Liver (tissue), 8 donors: ENCODE measurements at regions not wholly inside any gene's neighbourhood (a gene's known extent, or its start where the extent isn't known, plus 50 kb on each side); places are given as distances from the start of the nearest gene placed in this dataset.
"Not testable (repeated sequence)": the region's sequence is repeated elsewhere in the genome, so short reads cannot be mapped to it uniquely, and the experiment has no call there.

Experiments used
- DNase-seq: peaks from one replicate; pipeline ENCODE4 v3.0.0-alpha.2; 2017; ENCODE audit warnings: low spot score
- H3K27ac ChIP-seq, 2 donors: one replicate each; pipeline ENCODE4 v1.7.0; 2013; ENCODE audit warnings: inconsistent platforms in 2 of 2, low read length in 2 of 2, control low read depth in 1 of 2, low read depth in 1 of 2, mild to moderate bottlenecking in 1 of 2
- H3K27me3 ChIP-seq, 4 donors: one replicate each; pipeline versions ENCODE4 v1.6.1 to v1.7.0; 2013; ENCODE audit warnings: low read length in 3 of 4, inconsistent platforms in 1 of 4, mild to moderate bottlenecking in 1 of 4, moderate library complexity in 1 of 4; ENCODE audit not compliant: control insufficient read depth in 4 of 4, insufficient read depth in 4 of 4
- H3K36me3 ChIP-seq, 4 donors: one replicate each; pipeline versions ENCODE4 v1.6.1 to v1.7.0; 2013; ENCODE audit warnings: low read length in 3 of 4, mild to moderate bottlenecking in 3 of 4, low read depth in 1 of 4, moderate library complexity in 1 of 4; ENCODE audit not compliant: control insufficient read depth in 4 of 4, insufficient read depth in 3 of 4
- H3K4me1 ChIP-seq, 4 donors: one replicate each; pipeline versions ENCODE4 v1.6.1 to v1.7.0; 2013; ENCODE audit warnings: low read length in 3 of 4, mild to moderate bottlenecking in 3 of 4, moderate library complexity in 1 of 4; ENCODE audit not compliant: control insufficient read depth in 4 of 4, insufficient read depth in 4 of 4
- H3K4me3 ChIP-seq, 3 donors: one replicate each; pipeline versions ENCODE4 v1.6.1 to v1.7.0; 2013; ENCODE audit warnings: low read length in 3 of 3, control low read depth in 1 of 3, low read depth in 1 of 3, mild to moderate bottlenecking in 1 of 3
- H3K9ac ChIP-seq, 2 donors: one replicate each; pipeline ENCODE4 v1.7.0; 2013; ENCODE audit warnings: low read length in 2 of 2, mild to moderate bottlenecking in 2 of 2, moderate library complexity in 2 of 2, control low read depth in 1 of 2, low read depth in 1 of 2
- H3K9me3 ChIP-seq, 4 donors: one replicate each; pipeline versions ENCODE4 v1.6.1 to v1.7.0; 2013; ENCODE audit warnings: low read length in 3 of 4; ENCODE audit not compliant: control insufficient read depth in 4 of 4
- EGR1 ChIP-seq, 2 donors: IDR thresholded peaks; 2 replicates each; pipeline ENCODE4 v1.6.1; 2016 to 2018; ENCODE audit warnings: antibody characterized with exemption in 2 of 2, low read depth in 2 of 2
- FOXA1 ChIP-seq: IDR thresholded peaks from 2 replicates; pipeline ENCODE4 v1.6.1; 2016; ENCODE audit warnings: antibody characterized with exemption
- FOXA2 ChIP-seq: IDR thresholded peaks from 2 replicates; pipeline ENCODE4 v1.6.1; 2016; ENCODE audit warnings: antibody characterized with exemption
- GABPA ChIP-seq, 2 donors: IDR thresholded peaks in 1 of 2; conservative IDR thresholded peaks in 1 of 2; 2 replicates each; pipeline ENCODE4 v1.6.1; 2016; ENCODE audit warnings: antibody characterized with exemption in 2 of 2, mild to moderate bottlenecking in 1 of 2, moderate library complexity in 1 of 2
- HNF4A ChIP-seq, 2 donors: conservative IDR thresholded peaks; 2 replicates each; pipeline ENCODE4 v1.6.1; 2016; ENCODE audit warnings: antibody characterized with exemption in 2 of 2, mild to moderate bottlenecking in 2 of 2
- HNF4G ChIP-seq: IDR thresholded peaks from 2 replicates; pipeline ENCODE4 v1.6.1; 2016; ENCODE audit warnings: antibody characterized with exemption
- JUND ChIP-seq, 2 donors: IDR thresholded peaks; 2 replicates each; pipeline ENCODE4 v1.6.1; 2016; ENCODE audit warnings: antibody characterized with exemption in 2 of 2
- NR2F2 ChIP-seq: IDR thresholded peaks from 2 replicates; pipeline ENCODE4 v1.6.1; 2016; ENCODE audit warnings: antibody characterized with exemption
- RAD21 ChIP-seq, 2 donors: IDR thresholded peaks; 2 replicates each; pipeline ENCODE4 v1.6.1; 2016; ENCODE audit warnings: antibody characterized with exemption in 2 of 2, mild to moderate bottlenecking in 2 of 2
- RXRA ChIP-seq, 2 donors: IDR thresholded peaks; 2 replicates each; pipeline ENCODE4 v1.6.1; 2017 to 2018; ENCODE audit warnings: antibody characterized with exemption in 2 of 2, mild to moderate bottlenecking in 1 of 2
- SP1 ChIP-seq: IDR thresholded peaks from 2 replicates; pipeline ENCODE4 v1.6.1; 2018; ENCODE audit warnings: antibody characterized with exemption, mild to moderate bottlenecking
- TAF1 ChIP-seq: conservative IDR thresholded peaks from 2 replicates; pipeline ENCODE4 v1.6.1; 2016; ENCODE audit warnings: antibody characterized with exemption, mild to moderate bottlenecking
- YY1 ChIP-seq: IDR thresholded peaks from 2 replicates; pipeline ENCODE4 v1.6.1; 2016; ENCODE audit warnings: antibody characterized with exemption, mild to moderate bottlenecking
- ZBTB33 ChIP-seq: IDR thresholded peaks from 2 replicates; pipeline ENCODE4 v1.6.1; 2016; ENCODE audit warnings: antibody characterized with exemption
- WGBS: extraction: QIAGEN DNeasy Blood & Tissue Kit; methylation state at CpG from one replicate; pipeline ENCODE4 v1.1.7; 2013; 5-methylcytosine and 5-hydroxymethylcytosine counted together
- TF ChIP-seq, protein P1 (sequence below): IDR thresholded peaks from 2 replicates; pipeline ENCODE4 v1.6.1; 2016; ENCODE audit warnings: antibody characterized with exemption
- TF ChIP-seq, protein P2 (sequence below): fragments of 150-350 bp; IDR thresholded peaks from 2 replicates; pipeline ENCODE4 v1.5.1; 2017; ENCODE audit warnings: improper control_type of control experiment, low read depth, low read length; ENCODE audit not compliant: missing input control
- TF ChIP-seq, protein P3 (sequence below): IDR thresholded peaks from 2 replicates; pipeline ENCODE4 v1.6.1; 2016; ENCODE audit warnings: antibody characterized with exemption, mild to moderate bottlenecking
- TF ChIP-seq, protein P4 (sequence below): IDR thresholded peaks from 2 replicates; pipeline ENCODE4 v1.6.1; 2016; ENCODE audit warnings: antibody characterized with exemption
- donor health status: healthy.
- donor health status: healthy.
- donor health status: healthy.
- donor health status: healthy.
- donor health status: healthy.

GRCh38 chr6:131492932-131493573, 80.0 kb upstream of the ARG1 start:
- Histone ChIP-seq H3K27me3 (no peaks in the 10 kb centered on the region), H3K4me3 (no peak overlapping the region), H3K27ac (no peak overlapping the region), H3K9ac (no peak overlapping the region), H3K36me3 (no peaks in the 10 kb centered on the region), H3K9me3 (peaks cover 0 to 2% (median 0%) of the 10 kb centered on the region in 4 donors), H3K4me1 (no peaks in the 10 kb centered on the region)
- TF ChIP-seq, protein P1, sequence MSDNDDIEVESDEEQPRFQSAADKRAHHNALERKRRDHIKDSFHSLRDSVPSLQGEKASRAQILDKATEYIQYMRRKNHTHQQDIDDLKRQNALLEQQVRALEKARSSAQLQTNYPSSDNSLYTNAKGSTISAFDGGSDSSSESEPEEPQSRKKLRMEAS, result no peak
- TF ChIP-seq NR2F2, result no peak
- WGBS, result 80% methylated on average over 4 of the region's 4 CpGs
- no peak for DNase-seq

- H3K27ac ChIP-seq, DNase-seq, H3K36me3 ChIP-seq, H3K4me3 ChIP-seq, H3K9me3 ChIP-seq, H3K4me1 ChIP-seq, H3K27me3 ChIP-seq, H3K9ac ChIP-seq: not testable (repeated sequence)
- 68% methylated on average over 3 of the region's 5 CpGs for WGBS
These were observed 68.6 kb upstream of the ARG1 start for GRCh38 chr6:131504387-131504786.

GRCh38 chr6:131510094-131510493, 62.9 kb upstream of the ARG1 start:
- Histone ChIP-seq H3K9ac (no peak overlapping the region), H3K27me3 (no peaks in the 10 kb centered on the region), H3K4me3 (no peak overlapping the region), H3K4me1 (no peaks in the 10 kb centered on the region), H3K36me3 (no peaks in the 10 kb centered on the region), H3K9me3 (no peaks in the 10 kb centered on the region), H3K27ac (no peak overlapping the region)
- WGBS, result 91% methylated on average over 5 of the region's 5 CpGs
- no peak for DNase-seq
- TF ChIP-seq GABPA (IDR thresholded peaks at IDR 0.05 in 1 of 2, conservative IDR thresholded peaks at IDR 0.05 in 1 of 2) (no peak), TAF1 (no peak), SP1 (no peak), ZBTB33 (no peak), FOXA2 (no peak), HNF4A (conservative IDR thresholded peaks at IDR 0.05) (no peak), FOXA1 (no peak), JUND (IDR thresholded peaks at IDR 0.05) (no peak), EGR1 (IDR thresholded peaks at IDR 0.05; ENCODE audit: low read depth in 2 of 2) (no peak), HNF4G (no peak), NR2F2 (no peak), YY1 (no peak), RXRA (IDR thresholded peaks at IDR 0.05) (no peak), RAD21 (IDR thresholded peaks at IDR 0.05) (no peak)
- TF ChIP-seq, protein P2, sequence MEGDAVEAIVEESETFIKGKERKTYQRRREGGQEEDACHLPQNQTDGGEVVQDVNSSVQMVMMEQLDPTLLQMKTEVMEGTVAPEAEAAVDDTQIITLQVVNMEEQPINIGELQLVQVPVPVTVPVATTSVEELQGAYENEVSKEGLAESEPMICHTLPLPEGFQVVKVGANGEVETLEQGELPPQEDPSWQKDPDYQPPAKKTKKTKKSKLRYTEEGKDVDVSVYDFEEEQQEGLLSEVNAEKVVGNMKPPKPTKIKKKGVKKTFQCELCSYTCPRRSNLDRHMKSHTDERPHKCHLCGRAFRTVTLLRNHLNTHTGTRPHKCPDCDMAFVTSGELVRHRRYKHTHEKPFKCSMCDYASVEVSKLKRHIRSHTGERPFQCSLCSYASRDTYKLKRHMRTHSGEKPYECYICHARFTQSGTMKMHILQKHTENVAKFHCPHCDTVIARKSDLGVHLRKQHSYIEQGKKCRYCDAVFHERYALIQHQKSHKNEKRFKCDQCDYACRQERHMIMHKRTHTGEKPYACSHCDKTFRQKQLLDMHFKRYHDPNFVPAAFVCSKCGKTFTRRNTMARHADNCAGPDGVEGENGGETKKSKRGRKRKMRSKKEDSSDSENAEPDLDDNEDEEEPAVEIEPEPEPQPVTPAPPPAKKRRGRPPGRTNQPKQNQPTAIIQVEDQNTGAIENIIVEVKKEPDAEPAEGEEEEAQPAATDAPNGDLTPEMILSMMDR, result no peak
- TF ChIP-seq, protein P3, sequence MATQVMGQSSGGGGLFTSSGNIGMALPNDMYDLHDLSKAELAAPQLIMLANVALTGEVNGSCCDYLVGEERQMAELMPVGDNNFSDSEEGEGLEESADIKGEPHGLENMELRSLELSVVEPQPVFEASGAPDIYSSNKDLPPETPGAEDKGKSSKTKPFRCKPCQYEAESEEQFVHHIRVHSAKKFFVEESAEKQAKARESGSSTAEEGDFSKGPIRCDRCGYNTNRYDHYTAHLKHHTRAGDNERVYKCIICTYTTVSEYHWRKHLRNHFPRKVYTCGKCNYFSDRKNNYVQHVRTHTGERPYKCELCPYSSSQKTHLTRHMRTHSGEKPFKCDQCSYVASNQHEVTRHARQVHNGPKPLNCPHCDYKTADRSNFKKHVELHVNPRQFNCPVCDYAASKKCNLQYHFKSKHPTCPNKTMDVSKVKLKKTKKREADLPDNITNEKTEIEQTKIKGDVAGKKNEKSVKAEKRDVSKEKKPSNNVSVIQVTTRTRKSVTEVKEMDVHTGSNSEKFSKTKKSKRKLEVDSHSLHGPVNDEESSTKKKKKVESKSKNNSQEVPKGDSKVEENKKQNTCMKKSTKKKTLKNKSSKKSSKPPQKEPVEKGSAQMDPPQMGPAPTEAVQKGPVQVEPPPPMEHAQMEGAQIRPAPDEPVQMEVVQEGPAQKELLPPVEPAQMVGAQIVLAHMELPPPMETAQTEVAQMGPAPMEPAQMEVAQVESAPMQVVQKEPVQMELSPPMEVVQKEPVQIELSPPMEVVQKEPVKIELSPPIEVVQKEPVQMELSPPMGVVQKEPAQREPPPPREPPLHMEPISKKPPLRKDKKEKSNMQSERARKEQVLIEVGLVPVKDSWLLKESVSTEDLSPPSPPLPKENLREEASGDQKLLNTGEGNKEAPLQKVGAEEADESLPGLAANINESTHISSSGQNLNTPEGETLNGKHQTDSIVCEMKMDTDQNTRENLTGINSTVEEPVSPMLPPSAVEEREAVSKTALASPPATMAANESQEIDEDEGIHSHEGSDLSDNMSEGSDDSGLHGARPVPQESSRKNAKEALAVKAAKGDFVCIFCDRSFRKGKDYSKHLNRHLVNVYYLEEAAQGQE, result no peak
- TF ChIP-seq, protein P1, result no peak
- TF ChIP-seq, protein P4, sequence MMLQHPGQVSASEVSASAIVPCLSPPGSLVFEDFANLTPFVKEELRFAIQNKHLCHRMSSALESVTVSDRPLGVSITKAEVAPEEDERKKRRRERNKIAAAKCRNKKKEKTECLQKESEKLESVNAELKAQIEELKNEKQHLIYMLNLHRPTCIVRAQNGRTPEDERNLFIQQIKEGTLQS, result no peak
